Vagina (tissue), 2 donors: ENCODE measurements at regions not wholly inside any gene's neighbourhood (a gene's known extent, or its start where the extent isn't known, plus 50 kb on each side); places are given as distances from the start of the nearest gene placed in this dataset.

ENCODE experiments used
- DNase-seq, 2 donors: peaks; one replicate each; pipeline ENCODE4 v3.0.0-alpha.2; 2017; ENCODE audit errors: extremely low spot score in 2 of 2
- H3K27ac ChIP-seq: fragments of 200-600 bp; sonication (generic); one replicate; pipeline ENCODE4 v1.5.1; 2019
- H3K27me3 ChIP-seq: fragments of 200-600 bp; sonication (generic); one replicate; pipeline ENCODE4 v1.5.1; 2019
- H3K36me3 ChIP-seq, 2 donors: fragments of 200-600 bp; sonication (generic); one replicate each; pipeline ENCODE4 v1.5.1; 2017 to 2019
- H3K4me1 ChIP-seq: fragments of 200-600 bp; sonication (generic); one replicate; pipeline ENCODE4 v1.5.1; 2019
- H3K4me3 ChIP-seq, 2 donors: fragments of 200-600 bp; sonication (generic); 1 replicate in 1 of 2; 2 replicates in 1 of 2; pipeline ENCODE4 v1.5.1; 2016 to 2019
- H3K9me3 ChIP-seq: fragments of 200-600 bp; sonication (generic); one replicate; pipeline ENCODE4 v1.5.1; 2019
- POLR2A ChIP-seq, 2 donors: fragments of 450-650 bp; IDR thresholded peaks; one replicate each; pipeline ENCODE4 v1.6.1; 2017; ENCODE audit warnings: antibody characterized with exemption in 2 of 2, mild to moderate bottlenecking in 2 of 2, moderate library complexity in 2 of 2
- POLR2AphosphoS5 ChIP-seq, 2 donors: sonication (generic); formaldehyde crosslinking; IDR thresholded peaks; one replicate each; pipeline ENCODE4 v1.9.0; 2017; ENCODE audit warnings: antibody characterized with exemption in 2 of 2, mild to moderate bottlenecking in 2 of 2, low read depth in 1 of 2; ENCODE audit not compliant: insufficient read depth in 1 of 2
- intact Hi-C: fragments of 100-400 bp; cut with DNase I; formaldehyde crosslinking; loops from one replicate; pipeline ENCODE4 v1.15.1; 2023
- TF ChIP-seq, protein P1 (sequence below), 3 experiments: fragments of 450-650 bp in 2 of 3; fragments of 200-600 bp in 1 of 3; sonication (generic) in 1 of 3; IDR thresholded peaks; one replicate each; pipeline ENCODE4 v1.5.1; 2017 to 2019; ENCODE audit warnings: antibody characterized with exemption in 3 of 3, mild to moderate bottlenecking in 2 of 3, moderate library complexity in 2 of 3

DNA sequence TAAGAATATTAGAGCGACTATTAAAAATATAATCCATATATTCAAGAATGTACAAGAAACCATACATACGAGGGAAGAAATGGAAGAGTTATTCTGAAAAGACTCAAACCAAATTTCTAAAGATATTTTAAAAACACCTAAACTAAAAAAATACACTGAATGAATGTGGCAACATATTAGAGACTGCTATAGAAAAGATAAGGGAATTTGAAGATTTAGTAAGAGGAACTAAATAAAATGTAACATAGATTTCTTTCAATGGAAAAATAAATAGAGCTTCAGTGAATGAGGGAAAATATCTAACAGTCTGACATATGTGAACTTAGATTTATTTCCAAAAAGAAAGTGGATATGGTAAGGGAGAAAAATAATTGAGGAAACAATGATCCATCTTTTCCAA lies 194.9 kb upstream of the STXBP5 start:
- H3K9me3 ChIP-seq, result no peaks in the 10 kb centered on the region
- no peaks in the 10 kb centered on the region for H3K36me3 ChIP-seq
- no peak for TF ChIP-seq POLR2A (IDR thresholded peaks at IDR 0.05)
- TF ChIP-seq POLR2AphosphoS5 (IDR thresholded peaks at IDR 0.05; ENCODE audit: insufficient read depth in 1 of 2, low read depth in 1 of 2), result no peak
- TF ChIP-seq, protein P1, sequence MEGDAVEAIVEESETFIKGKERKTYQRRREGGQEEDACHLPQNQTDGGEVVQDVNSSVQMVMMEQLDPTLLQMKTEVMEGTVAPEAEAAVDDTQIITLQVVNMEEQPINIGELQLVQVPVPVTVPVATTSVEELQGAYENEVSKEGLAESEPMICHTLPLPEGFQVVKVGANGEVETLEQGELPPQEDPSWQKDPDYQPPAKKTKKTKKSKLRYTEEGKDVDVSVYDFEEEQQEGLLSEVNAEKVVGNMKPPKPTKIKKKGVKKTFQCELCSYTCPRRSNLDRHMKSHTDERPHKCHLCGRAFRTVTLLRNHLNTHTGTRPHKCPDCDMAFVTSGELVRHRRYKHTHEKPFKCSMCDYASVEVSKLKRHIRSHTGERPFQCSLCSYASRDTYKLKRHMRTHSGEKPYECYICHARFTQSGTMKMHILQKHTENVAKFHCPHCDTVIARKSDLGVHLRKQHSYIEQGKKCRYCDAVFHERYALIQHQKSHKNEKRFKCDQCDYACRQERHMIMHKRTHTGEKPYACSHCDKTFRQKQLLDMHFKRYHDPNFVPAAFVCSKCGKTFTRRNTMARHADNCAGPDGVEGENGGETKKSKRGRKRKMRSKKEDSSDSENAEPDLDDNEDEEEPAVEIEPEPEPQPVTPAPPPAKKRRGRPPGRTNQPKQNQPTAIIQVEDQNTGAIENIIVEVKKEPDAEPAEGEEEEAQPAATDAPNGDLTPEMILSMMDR (IDR thresholded peaks at IDR 0.05), result no peak
- no peak overlapping the region for H3K27ac ChIP-seq
- DNase-seq, result no peak
- no peaks in the 10 kb centered on the region for H3K4me1 ChIP-seq
- no peaks in the 10 kb centered on the region for H3K27me3 ChIP-seq
- intact Hi-C loops, result no loop called here
- H3K4me3 ChIP-seq, result no peak overlapping the region

DNA sequence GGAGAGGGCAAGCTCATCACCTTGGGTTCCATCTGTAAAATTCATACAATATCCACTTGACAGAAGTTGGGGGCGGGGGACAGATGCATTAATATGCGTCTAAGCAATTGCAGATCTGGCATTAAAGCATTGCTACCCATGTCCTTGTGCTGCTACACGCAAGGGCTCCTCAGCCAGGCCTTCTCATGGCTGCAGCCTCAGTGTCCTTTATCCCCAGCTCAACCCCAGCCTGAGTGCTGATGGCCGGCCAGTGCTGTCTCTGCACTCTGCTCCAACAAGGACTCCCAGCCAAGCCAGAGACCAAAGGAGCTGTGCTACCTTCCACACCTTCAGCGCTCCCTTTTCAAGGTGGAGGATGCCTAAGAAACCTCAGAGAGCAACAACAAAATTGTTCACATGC lies 188.5 kb upstream of the STXBP5 start:
- H3K27ac ChIP-seq, result no peak overlapping the region
- H3K4me3 ChIP-seq, result no peak overlapping the region
- no peaks in the 10 kb centered on the region for H3K27me3 ChIP-seq
- TF ChIP-seq POLR2AphosphoS5 (IDR thresholded peaks at IDR 0.05; ENCODE audit: insufficient read depth in 1 of 2, low read depth in 1 of 2) (no peak), POLR2A (IDR thresholded peaks at IDR 0.05) (no peak)
- TF ChIP-seq, protein P1 (IDR thresholded peaks at IDR 0.05), result no peak
- no peaks in the 10 kb centered on the region for H3K36me3 ChIP-seq
- intact Hi-C loops, result no loop called here
- DNase-seq, result no peak
- no peaks in the 10 kb centered on the region for H3K4me1 ChIP-seq
- H3K9me3 ChIP-seq, result no peaks in the 10 kb centered on the region

DNA sequence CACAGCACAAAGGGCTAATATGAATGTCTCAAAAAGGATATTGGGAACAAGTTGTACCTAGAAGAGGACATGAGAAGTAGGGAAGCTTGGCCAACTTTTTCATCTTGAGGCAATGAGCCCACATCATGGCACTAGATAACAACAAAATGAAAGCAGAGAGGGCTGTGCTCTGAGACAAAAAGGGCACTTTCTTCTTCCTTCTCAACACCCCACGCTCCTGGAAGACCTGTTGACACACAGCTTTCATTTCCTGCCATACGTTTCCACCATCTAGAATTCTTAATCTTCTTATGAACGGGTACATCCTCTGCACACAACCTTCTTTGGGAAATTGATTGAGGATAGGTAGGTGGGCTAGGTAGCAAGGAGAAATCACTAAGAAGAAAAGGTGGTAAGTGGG lies 187.8 kb upstream of the STXBP5 start:
- intact Hi-C loops, result no loop called here
- no peaks in the 10 kb centered on the region for H3K27me3 ChIP-seq
- no peaks in the 10 kb centered on the region for H3K4me1 ChIP-seq
- DNase-seq, result no peak
- no peak overlapping the region for H3K4me3 ChIP-seq
- H3K9me3 ChIP-seq, result no peaks in the 10 kb centered on the region
- TF ChIP-seq POLR2A (IDR thresholded peaks at IDR 0.05) (no peak), POLR2AphosphoS5 (IDR thresholded peaks at IDR 0.05; ENCODE audit: insufficient read depth in 1 of 2, low read depth in 1 of 2) (no peak)
- TF ChIP-seq, protein P1 (IDR thresholded peaks at IDR 0.05), result no peak
- H3K27ac ChIP-seq, result no peak overlapping the region
- H3K36me3 ChIP-seq, result no peaks in the 10 kb centered on the region

DNA sequence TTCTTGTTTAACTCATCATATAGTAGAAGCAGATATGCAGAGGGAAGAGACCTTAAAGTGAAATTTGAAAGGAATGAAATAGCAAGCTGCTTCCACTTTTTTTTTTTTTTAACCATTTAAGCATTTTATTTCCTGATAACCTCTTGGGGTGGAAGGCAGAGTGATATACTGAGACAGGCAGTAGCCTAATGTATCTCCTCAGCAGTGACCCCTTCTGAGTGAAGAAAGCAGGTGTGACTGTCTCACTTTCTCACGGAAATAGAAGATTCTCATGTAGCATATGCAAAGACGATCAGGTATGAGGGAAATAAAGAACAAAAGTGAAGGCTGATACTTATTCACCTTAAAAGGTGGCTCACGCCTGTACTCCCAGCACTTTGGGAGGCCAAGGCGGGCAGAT lies 187.1 kb upstream of the STXBP5 start:
- intact Hi-C loops, result no loop called here
- no peaks in the 10 kb centered on the region for H3K9me3 ChIP-seq
- H3K27me3 ChIP-seq, result no peaks in the 10 kb centered on the region
- TF ChIP-seq POLR2A (IDR thresholded peaks at IDR 0.05) (no peak), POLR2AphosphoS5 (IDR thresholded peaks at IDR 0.05; ENCODE audit: insufficient read depth in 1 of 2, low read depth in 1 of 2) (no peak)
- TF ChIP-seq, protein P1 (IDR thresholded peaks at IDR 0.05), result no peak
- DNase-seq, result no peak
- H3K4me1 ChIP-seq, result no peaks in the 10 kb centered on the region
- H3K4me3 ChIP-seq, result no peak overlapping the region
- no peaks in the 10 kb centered on the region for H3K36me3 ChIP-seq
- H3K27ac ChIP-seq, result no peak overlapping the region

DNA sequence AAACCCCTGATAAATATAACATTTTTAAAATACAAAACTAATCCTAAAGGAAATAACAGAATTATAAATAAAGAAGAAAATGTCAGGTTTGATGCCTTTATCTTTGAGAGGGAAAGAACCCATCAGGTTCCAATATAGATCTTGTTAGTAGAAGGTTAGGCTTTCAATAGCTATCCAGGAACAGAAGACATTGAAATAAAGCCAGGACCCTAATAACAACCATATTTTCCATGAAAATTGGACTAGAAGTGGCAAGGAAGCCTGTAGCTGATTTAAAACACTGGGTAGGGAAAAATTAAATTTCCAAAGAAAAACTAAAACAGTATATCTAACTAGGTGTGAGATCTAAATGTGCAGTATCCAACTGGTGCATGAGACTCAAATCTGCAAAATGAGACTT lies 185.2 kb upstream of the STXBP5 start:
- Histone ChIP-seq H3K27ac (no peak overlapping the region), H3K4me1 (no peaks in the 10 kb centered on the region), H3K36me3 (no peaks in the 10 kb centered on the region), H3K4me3 (no peak overlapping the region), H3K9me3 (no peaks in the 10 kb centered on the region), H3K27me3 (no peaks in the 10 kb centered on the region)
- intact Hi-C loops, result no loop called here
- TF ChIP-seq, protein P1 (IDR thresholded peaks at IDR 0.05), result no peak
- no peak for DNase-seq
